HG02938 (cell line): ENCODE measurements at regions not wholly inside any gene's neighbourhood (a gene's known extent, or its start where the extent isn't known, plus 50 kb on each side); places are given as distances from the start of the nearest gene placed in this dataset.
"Not testable (repeated sequence)": the region's sequence is repeated elsewhere in the genome, so short reads cannot be mapped to it uniquely, and the experiment has no call there.

ENCODE experiments used
- ATAC-seq: cut with Tn5 transposase; IDR thresholded peaks from one replicate; pipeline ENCODE4 v1.9.1; 2021; ENCODE audit warnings: mild to moderate bottlenecking, moderate library complexity; ENCODE audit not compliant: unreplicated experiment

DNA sequence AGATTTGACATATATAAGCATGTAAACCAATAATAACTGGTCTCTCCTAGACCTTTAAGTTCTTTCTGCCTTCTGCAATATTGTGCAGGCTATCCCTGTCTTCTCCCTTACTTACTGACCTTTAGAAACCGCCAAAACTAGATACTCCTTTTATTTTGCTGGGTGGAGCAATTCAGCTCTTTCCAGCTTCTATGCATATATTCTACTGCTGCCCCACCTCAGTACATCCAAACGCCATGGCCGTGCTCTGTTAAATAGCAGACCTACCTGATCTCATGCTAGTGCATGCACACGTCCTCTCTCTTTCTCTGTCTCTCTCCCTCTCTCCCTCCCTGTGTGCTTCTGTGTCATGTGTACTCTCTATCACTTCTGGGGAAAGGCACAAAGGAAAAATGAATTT, 76.7 kb upstream of the CAPRIN1 start:
- ATAC-seq, result no peak

DNA sequence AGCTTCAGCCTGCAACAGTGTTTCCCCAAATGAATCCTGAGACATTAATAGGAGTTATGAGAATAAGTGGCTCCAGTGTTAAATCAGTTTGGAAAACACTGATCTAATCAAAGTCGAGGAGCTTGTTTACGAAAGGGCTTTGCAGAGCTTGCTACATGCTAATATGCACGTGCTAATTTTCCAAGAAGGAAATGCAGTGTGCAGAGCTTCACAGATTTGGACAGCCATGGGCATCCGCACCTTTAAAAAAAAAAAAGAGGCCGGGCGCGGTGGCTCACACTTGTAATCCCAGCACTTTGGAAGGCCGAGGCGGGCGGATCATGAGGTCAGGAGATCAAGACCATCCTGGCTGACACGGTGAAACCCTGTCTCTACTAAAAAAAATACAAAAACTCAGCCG, 79.7 kb upstream of the LMO2 start:
- not testable (repeated sequence) for ATAC-seq

DNA sequence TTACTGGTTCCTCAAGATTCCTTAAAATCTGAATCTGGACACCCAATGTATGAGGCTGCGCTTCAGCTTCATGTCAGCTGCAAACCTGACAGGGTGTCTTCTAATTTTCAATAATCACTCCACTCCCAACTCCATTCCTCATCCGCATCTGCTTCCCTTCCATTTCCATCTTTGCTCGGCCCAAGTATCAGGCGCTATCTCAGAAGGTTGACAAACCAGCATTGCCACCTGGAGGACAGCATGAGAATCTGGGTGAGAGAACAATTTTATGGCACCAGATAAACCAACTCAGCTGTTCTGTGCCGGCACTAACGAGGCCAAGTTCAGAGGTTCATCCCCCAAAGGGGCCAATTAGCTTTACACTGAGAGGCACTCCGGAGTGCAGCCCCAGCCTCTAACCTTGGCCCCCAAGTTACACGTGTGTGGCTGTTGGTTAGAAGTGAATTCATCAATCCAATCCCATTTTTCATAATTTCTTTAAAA, 79.1 kb upstream of the LMO2 start:
- ATAC-seq, result peak; percentile 62

DNA sequence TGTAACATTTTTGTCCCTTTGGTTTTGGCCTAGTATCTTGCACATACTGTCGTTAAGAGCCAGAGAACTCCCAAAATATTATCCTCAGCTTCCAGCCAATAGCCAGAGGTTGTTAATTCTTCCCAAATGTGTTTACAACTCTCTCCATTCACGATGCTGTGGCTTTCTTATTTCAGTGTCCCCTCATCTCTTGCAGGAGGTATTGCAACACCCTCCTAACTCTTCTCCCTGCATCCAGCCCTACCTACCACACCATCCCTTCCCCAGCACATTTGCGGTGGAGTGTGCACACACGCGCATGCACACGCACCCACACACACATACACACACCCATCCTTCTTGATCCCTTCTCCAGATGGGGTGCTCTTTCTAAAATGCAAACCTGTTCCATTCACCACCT, 75.6 kb upstream of the LMO2 start:
- ATAC-seq, result no peak

- ATAC-seq, result no peak
Measured at GRCh38 chr11:33965032-33965431, 73.2 kb upstream of the LMO2 start.

GRCh38 chr11:33959855-33960400, 68.1 kb upstream of the LMO2 start:
- ATAC-seq, result no peak

DNA sequence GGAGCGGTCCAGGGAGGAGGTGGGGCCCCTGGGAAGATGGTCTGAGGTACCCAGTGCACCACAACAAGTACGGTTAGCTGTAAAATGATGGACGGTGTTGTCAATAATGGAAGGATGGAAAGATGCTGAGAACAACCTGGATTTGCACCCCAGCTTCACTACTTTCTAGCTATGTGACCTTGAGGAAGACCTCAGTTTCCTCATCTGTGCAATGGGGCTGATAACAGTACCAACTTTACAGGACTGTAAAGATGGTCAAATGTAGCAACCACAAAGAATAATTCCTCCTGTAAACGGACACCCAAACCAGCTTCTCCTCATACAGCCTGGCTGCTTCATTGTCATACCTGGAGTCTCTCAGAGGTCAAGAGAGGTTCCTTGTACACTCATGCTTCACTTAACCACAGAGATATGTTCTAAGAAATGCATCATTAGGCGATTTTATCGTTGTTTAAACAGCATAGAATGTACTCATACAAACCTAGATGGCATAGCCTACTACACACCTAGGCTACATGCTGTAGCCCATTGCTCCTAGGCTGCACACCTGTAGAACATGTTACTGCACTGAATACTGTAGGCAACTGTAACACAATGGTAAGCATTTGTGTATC, 65.5 kb upstream of the LMO2 start:
- no peak for ATAC-seq

DNA sequence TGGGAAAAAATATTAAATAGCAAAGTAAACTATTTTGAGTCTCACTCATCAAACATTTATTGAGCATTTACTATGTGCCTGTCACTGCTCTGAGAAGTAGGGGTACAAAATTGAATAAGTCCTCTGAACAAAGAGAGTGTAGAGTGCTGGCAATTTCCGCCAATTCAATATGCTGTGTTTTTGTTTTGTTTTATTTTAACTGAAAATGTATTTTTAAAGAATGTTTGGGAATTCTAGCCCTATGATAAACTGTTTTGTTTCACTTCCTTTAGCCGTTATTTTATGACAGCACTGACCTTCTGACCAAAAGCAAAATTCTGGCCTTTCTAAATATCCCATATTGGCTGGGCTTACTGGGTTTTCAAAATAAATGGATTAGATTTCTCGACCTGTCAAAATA, 64.7 kb upstream of the LMO2 start:
- ATAC-seq, result no peak

DNA sequence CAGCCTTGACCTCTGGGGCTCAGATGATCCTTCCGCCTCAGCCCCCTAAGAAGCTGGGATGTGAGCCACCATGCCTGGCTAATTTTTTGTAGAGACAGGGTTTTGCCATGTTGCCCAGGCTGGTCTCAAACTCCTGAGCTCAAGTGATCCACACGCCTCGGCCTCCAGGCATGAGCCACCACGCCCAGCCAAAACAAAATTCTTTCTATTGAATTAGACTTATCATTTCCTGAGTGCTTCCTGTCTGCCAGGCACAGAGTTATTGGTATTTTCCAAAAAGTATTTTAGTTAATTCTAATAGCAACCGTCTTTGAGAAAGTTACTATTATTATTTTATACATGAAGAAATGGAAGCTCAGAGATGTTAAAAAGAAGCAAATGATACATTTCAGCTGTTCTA, 61.4 kb upstream of the LMO2 start:
- ATAC-seq, result no peak

GRCh38 chr11:33952805-33953204, 60.9 kb upstream of the LMO2 start:
- no peak for ATAC-seq

DNA sequence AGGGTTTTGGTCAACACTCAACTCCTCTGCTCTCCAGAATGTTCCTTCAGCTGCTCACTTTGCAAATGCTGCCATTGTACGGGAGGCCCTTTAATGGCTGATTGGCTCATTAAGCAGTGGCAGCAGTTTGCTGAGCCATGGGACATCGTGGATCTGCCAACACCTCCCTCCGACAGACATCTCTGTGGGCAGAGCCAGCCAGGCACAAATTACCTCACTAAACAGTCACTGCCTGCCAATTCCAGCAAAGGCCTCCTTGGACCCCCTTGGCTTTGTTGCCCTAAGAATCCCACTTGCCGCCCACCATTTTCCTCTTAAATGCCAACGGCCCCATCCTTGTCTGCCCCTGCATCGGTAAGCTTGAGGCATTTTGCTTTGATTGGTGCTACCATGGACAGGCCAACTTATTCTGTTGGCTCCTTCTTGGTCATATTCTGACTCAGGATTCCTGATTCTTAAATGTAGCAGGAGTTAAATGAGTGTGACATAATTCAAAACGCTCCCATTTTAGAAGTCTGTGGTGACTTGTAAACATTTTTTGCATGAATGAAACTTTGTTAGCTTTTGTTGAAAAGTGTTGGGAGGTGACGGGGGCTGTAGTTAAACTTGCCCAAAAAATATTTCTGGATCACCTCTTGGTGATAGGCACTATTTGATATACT, 57.5 kb upstream of the LMO2 start:
- ATAC-seq, result no peak

- ATAC-seq, result no peak
Measured at GRCh38 chr11:33948494-33948893, 56.6 kb upstream of the LMO2 start.

- ATAC-seq, result not testable (repeated sequence)
Measured at GRCh38 chr11:33947918-33948317, 56.0 kb upstream of the LMO2 start.

- no peak for ATAC-seq
Measured at GRCh38 chr11:33946930-33947329, 55.1 kb upstream of the LMO2 start.

DNA sequence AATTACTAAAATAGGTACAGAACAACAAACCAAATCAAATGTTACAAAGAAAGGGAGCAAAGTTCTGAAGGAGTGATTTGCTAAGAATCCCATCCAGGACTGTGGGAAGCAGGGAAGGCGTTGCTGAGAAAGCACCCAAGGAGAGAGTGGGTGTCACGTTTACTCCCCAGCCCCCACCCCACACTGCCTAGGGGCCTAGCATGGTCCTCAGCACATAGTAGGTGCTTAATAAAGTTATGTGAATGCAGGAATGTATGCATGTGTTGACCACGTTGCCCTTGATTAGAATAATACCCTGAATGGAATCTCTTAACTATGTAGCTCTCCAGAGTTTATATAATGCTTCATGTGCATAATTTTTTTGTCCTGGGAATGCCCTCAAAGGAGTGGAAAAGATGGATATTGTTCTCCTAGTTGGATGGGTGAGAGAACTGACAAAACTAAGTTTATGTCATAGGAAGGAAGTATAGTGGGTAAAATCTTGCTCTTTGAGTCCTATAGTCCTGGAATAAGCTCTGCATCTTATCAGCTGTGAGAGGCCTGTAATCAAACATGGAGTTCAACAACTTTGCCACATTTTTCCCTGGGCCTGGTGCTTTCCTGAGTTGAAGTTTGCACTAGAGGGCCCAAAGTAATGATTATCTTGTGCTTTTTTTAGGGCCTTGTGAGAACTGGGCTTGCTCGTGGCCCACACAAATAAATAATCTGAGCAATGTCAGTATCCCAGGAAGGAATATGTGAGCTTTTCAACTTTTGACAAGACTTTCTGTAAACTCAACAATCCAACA, 53.8 kb upstream of the LMO2 start:
- ATAC-seq, result no peak

DNA sequence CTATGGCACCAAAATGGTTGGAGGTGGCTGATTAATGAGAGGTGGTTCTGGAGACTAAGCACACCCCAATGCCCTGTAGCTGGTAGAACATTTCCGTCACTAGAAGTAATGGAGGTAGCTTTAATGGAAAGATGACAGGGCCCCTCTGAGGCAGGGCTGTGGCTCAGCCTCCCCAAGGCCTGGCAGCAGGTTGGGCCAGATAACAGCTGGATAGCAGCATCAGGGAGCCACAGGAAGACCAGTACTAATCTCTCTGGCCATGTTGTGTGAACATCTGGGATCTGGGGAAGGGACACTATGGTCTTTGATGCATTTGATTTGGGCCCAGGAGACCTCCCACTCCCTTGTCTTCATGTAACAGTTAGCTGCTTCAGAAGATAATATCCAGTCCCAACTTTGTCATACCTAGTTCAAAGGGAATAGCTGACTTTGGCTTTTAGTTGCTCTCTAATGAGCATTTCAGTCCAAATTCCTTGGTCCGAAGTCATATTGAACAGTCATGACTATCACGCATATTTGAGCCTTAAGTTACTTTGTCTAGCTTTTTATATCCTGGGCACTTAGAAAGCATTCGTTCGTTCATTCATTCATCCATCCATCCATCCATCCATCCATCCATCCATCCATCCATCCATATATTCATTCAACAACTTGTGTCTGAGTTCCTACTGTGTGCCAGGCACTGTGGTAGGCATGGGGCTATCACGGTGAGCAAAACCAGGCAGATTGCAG, 53.0 kb upstream of the LMO2 start:
- ATAC-seq, result no peak

GRCh38 chr11:33944345-33944692, 52.4 kb upstream of the LMO2 start:
- no peak for ATAC-seq

DNA sequence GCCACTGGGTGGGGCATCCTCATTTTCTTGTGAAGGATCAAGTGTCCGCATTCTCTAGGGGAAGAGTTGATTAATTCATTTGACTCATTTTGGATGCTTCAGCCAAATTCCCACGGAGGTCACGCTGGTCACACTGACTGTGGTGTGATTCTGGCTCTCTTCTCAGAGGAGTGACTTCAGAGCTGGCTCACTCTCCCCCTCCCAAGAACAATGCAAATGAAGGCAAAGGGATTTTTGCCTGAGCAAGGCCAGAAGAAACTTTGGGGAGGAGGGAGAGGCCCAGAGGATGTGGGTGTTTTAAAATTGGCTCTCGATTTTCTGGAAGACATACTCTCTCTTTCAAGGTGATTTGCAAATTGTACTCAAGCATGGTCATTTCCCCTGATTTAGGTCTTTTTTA, 51.1 kb upstream of the LMO2 start:
- no peak for ATAC-seq

DNA sequence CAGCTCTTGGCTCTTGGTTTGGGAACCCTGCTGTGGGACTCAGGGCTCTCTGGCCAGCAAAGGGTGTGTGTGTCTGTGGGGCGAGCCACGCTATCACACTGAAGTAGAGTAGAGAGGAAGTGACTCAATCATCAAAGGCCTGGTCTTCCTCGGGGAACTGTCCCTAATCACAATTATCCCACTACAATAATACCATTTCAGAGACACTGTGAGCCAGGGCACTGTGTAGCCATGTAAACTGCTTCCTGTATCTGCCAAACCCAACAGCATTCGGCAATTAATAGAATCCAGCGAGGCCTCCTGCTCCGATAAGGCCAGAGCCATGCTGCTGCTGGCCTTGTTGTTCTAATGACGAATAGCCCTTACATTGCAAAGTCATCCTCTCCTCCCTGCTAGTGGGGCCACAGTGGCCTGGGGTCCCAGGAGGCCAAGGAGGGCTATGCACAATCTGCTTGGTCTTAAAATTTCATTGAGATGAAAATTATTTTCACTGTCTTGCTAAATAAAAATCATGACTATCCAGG, 49.8 kb upstream of the LMO2 start:
- no peak for ATAC-seq
